ENCODE measurements at regions not wholly inside any gene's neighbourhood (a gene's known extent, or its start where the extent isn't known, plus 50 kb on each side); places are given as distances from the start of the nearest gene placed in this dataset.
"Not testable (repeated sequence)": the region's sequence is repeated elsewhere in the genome, so short reads cannot be mapped to it uniquely, and the experiment has no call there.

DNA sequence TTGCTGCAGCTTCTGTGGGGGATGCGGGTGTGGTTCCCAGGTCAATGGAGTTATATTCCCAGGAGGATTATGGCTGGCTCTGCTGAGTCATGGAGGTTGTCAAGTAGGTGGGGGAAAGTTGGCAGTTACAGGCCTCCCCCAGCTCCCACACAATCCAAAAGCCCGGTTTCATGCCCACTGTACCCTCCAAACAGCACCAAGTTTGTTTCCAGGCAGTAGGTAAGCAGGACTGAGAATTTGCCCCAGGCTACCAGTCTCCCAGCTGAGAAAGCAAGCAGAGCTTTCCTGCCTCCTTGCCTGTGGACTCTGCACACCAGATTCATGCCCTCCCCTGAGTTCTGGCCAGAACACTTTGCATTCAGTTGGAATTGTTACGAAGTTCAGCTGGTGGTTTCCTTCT is 578.2 kb downstream of the MEI4 start:
- no peak for DNase-seq (ENCODE audit: low read depth)

DNA sequence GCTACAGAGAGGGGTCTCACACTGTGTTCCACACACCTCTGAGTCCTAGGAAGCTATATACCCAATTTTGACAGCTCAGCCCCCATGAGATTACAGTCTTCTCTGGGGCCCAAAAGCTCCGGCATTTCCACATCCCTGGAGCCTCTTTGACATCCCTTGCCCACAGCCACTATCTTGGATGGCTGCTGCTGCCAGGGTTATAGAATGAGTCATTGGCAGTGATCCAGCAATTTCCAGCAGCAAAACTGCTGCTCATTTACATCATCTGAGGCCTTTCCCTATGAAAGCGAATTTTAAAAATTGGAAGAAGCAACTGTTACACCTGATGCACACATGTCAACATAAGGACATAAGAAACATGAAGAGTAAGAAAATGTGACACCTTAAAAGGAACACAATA is 590.7 kb downstream of the MEI4 start:
- DNase-seq (ENCODE audit: low read depth): peak; percentile 8

DNA sequence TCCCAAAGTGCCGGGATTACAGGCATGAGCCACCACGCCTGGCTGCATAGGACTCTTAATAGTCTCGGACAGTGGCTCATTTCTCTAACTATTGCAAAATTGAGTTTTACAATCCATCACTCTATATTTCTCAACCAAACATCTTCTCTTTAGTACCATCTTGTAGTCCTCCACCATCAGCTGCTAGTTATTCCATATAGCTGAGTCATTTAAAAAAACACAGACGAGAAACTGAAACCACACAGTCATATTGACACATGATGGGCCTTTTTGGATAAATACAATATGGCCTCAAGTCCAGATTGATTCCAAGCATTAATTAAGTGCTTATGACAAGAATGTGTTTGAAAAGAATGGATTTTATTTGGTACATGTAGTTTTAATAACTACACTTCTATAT is 599.1 kb downstream of the MEI4 start:
- DNase-seq (ENCODE audit: low read depth): no peak

DNA sequence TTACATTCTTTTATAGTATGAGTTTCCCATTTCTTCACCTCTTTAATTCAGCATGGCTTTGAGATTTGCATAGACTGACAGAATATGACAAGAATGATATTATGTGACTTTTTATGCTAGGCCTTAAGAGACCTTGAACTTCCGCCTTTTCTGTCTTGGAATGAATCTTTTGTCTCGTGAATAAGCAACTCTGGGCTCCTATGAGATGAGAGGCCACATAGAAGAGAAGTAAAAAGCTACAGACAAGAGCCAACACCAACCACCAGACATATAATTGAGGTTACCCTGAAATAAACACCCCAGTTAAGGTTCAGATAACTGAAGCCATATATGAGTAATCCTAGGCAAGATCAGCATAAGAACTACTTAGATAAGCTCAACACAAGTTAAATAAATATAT is 600.8 kb downstream of the MEI4 start:
- no peak for DNase-seq (ENCODE audit: low read depth)

DNA sequence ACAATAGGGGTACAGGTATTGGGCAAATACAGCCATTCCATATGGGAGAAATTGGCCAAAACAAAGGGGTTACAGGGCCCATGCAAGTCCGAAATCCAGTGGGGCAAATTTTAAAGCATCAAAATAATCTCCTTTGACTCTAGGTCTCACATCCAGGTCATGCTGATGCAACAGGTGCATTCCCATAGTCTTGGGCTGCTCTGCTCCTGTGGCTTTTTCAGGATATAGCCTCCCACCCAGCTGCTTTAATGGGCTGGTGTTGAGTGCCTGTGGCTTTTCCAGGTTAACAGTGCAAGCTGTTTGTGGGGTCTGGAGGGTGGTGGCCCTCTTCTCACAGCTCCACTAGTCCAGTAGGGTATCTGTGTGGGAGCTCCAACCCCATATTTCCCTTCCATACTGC is 607.1 kb downstream of the MEI4 start:
- no peak for DNase-seq (ENCODE audit: low read depth)

DNA sequence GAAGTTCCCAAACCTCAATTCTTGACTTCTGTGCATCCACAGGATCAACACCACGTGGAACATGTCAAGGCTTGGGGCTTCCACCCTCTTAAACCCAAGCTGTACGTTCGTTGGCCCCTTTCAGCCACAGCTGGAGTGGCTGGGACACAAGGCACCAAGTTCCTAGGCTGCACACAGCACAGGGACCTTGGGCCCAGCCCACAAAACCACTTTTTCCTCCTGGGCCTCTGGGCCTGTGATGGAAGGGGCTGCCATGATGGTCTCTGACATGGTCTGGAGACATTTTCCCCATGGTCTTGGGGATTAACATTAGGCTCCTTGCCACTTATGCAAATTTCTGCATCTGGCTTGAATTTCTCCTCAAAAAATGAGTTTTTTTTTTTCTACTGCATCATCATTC is 606.9 kb upstream of the IRAK1BP1 start:
- DNase-seq (ENCODE audit: low read depth): not testable (repeated sequence)

DNA sequence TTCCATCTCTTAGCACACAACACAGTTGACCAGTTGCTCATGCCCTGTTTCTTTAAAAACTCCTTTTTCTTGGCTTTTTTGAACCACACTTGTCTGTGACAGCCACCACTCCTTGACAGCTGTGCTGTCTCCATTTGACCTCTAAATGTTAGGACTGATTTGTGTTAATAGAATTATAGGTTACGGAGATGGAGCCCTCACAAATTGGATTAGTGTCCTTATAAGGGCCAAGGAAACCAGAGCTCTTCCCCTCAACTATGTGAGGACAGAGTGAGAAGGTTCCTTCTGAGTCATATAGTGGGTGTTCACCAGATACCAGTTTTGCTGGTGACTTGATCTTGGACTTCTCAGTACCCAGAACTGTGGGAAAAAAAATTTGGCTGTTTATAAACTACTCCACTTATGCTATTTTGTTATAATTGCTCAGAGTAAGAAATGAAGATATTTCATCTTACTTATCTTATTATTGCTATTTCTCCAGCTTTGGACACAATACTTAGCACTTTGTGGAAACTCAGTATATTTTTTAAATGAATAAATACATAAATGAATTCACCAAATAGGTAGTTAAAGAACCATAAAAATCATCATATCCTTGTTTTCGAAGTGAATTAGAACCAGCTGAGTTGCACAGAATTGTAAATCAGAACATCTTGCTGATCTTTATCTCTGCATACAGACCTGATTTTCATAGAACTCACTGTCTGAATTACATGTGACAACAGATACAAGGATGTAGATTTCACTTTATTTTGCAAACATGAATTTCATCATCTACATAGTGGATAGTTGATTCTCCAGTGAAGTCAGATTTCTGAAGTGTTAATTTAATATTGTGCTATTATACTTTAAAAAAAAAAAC is 598.5 kb upstream of the IRAK1BP1 start:
- no peak for DNase-seq (ENCODE audit: low read depth)

DNA sequence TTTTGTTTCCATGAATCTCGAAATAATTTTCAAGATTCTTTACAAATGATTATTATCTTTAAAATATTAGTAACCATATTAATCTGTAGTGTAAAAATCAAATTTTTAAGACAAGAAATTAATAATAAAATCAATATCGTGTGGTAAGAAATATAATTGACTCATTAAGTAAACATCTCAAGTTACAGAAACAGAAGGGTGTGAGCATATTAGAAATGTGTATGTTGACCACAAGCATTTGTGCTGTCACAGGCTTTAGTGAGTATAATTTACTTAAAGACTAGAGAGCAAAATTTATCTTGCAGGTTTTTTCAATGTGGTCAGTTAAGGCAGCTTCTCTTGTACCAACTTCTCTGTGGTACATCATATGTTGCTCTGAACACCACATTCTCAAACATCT is 566.5 kb upstream of the IRAK1BP1 start:
- no peak for DNase-seq (ENCODE audit: low read depth)

DNA sequence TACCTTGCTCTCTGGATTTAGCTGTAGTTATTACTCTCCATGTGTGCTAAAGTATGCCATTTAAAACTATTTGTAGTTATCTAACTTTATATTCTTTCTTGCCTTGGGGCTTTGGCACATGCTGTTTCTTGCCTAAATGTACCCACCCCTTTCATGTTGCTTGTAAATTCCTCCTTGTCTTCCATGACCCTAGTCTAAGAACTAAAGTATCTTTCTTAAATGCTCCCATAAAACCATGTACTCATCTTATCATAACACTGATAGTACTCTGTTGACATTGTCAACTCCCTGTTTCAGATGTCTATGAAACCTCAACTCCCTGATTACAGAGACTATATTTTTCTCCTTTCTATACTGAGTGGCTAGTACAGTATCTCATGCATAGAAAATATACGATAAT is 564.9 kb upstream of the IRAK1BP1 start:
- no peak for DNase-seq (ENCODE audit: low read depth)

DNA sequence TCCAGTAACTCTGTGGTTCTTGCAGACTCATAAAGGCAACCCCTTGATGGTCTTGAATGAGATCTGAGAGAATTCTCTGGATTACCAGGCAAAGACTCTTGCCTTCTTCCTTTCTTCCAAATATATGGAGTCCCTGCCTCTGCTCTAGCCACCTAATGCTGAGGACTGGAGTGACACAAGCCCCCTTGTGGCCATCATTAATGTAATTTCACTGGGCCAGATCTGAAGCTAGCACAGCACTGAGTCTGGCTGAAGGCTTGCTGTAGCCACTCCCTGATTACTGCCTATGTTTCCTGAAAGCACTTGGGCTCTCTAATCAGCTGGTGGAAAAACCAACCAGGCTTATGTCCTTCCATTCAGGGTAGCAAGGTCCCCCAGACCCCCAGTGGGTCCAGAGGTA is 559.3 kb upstream of the IRAK1BP1 start:
- no peak for DNase-seq (ENCODE audit: low read depth)

DNA sequence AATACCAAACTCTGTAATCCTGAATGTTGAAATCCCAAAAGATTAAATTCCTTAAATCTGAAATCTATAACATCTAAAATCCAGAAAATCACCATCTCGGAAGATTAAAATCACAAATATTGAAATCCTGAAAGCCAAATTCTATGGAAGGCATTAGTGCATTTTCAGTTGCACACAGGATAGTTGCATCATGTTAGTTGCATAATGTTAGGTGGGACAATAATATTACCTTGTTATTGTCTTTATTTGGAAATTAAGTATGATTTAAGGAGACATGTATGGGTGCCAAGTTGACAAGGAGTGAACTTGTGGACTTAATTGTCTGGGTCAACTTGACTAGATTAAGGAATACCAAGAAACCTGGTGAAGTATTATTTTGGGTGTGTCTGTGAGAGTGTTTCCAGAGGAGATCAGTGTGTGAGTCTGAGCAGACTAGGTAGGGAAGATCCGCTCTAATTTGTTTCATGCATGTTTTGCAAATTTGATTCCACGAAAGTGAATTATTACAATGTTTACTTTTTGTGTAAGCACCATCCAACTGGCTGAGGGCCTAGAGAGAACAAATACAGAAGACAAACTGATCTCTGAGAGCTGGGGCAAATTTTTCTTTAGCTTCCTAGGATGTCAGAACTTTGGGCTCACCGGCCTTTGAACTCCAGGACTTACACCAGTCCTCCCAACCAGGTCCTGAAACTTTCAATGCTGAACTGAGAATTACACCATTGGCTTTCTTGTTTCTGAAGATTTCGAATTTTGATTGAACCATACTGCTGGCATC is 545.1 kb upstream of the IRAK1BP1 start:
- DNase-seq (ENCODE audit: low read depth): no peak

DNA sequence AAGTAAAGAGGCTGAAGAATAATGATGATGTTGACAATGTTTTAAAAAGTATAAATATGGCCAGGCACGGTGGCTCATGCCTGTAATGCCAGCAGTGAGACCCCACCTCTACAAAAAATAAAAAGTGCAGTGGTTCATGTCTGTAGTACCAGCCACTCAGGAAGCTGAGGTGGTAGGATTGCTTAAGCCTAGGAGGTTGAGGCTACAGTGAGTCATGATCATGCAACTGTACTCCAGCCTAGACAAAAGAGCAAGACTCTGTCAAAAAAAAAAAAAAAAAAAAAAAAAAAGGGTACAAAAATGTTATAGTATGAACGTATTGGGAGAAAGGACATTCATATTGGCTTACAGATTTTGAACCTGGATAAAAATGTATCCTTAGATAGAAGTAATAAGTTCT is 543.1 kb upstream of the IRAK1BP1 start:
- DNase-seq (ENCODE audit: low read depth): no peak

DNA sequence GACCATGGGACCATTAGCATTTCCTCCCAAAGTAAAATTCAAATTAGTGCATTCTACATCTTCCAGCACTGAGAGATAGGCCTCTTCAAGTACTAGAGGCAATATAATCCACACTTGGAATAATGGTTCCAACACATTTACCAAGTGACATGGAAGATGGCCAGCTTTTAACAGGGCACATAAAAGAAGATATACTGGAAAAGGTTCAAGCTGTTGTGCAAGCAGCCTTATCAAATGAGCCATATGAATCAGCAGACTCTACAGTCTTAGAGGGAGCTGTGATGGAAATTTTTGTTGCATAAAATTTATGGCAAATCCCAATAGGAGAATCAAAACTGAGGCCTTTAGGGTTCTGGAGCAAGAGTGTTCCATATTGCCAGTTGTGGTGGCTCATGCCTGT is 526.6 kb upstream of the IRAK1BP1 start:
- no peak for DNase-seq (ENCODE audit: low read depth)

DNA sequence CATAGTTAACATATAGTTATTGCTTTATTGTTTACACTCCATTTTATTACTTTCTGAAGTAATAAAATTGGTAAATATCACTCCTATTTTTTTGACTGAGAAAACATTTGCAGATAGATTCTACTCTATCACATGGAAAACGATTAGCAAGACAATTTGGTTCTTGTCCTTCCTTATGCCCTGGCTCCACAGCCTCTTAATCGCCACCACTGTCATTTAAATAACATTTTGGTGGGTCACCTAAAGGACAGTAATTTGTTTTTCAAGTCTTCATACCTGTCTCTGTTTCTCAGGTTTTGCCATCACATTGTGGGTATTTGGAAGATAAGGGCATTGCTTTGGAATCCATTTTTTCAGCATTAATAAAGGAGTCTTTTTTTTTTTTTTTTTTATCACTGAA is 521.5 kb upstream of the IRAK1BP1 start:
- no peak for DNase-seq (ENCODE audit: low read depth)

DNA sequence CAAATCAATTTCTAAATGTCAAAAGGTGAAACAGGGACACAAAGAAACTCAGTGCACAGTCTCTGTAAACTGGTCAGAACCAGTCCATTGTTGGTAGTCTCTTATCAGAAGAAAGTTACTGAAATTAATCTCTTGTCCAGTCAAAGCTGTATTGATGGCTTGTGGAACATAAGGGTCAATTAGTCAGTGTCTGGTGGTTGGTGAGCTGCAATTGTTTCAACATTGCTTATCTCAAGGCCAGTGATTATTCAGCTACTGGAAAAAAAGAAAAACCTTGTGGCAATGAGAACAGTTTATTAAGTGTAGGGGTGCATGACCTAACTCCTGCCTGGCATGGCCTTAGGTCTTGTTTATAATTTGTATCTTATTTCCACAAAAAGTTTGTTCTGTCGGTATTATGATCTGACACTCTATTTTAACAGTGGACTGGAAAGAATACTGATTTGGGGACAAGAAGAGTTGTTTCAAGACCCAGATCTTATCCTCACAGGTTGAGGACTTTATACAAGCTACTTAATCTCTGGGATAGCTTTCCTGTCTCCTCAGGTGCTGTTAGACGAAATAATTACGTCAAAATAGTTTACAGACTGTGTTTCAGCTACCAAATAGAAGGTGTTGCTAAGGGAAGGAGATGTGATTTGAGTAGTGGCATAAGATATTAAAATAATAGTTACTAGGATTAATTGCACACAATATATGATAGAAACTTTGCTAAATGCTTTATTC is 520.0 kb upstream of the IRAK1BP1 start:
- no peak for DNase-seq (ENCODE audit: low read depth)

DNA sequence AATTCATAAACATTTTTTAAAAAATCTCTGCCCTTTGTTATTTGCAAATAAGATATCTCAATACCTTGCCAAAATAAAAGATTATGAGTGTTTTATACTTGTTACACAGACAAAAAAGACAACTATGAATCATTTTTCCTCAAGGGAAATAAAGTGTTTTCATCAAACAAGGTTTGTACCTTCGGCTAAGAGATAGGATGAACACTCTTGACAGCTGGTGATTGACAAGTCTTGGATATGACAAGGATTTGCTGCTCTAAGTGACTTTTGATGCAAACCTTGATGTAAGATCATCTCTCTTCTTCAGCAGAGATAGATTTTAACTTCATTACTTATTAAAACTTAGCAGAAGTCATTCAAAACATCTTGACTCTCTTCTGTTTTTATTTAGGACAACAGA is 514.3 kb upstream of the IRAK1BP1 start:
- no peak for DNase-seq (ENCODE audit: low read depth)

DNA sequence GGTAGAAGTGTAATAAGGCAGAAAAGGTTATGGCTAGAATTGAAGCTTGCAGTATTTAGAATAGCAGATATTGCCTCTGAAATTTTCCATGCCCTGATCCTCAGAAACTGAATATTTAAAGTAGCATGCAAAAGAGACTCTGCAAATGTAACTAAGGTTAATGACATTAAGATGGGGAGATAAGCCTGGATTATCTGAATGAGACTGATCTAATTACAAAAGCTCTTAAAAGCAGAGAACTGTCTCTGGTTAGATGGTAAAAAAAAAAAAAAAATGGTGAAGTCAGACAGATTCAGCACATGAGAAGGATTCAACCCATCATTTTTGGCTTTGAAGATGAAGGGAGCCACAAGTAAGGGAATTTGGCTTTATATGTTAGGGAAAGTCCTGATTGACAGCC is 503.7 kb upstream of the IRAK1BP1 start:
- no peak for DNase-seq (ENCODE audit: low read depth)

DNA sequence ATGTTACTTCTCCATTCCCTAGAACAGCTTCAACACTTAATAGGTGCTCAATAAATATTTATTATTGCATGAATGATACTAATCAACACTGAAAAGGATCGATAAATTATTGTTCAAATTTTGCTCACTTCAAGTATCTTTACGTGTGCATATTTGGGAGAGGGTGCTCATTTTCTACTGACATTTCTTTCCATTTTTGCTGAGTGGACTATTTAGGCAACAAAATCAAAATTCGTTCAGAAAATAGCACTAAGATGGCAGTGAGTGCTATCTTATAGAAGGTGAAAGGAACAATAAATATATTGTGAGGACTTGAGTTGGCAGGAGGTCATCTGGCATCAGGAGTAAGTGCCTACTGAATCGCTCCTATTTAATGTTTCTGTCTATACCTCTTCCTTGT is 501.9 kb upstream of the IRAK1BP1 start:
- DNase-seq (ENCODE audit: low read depth): no peak

DNA sequence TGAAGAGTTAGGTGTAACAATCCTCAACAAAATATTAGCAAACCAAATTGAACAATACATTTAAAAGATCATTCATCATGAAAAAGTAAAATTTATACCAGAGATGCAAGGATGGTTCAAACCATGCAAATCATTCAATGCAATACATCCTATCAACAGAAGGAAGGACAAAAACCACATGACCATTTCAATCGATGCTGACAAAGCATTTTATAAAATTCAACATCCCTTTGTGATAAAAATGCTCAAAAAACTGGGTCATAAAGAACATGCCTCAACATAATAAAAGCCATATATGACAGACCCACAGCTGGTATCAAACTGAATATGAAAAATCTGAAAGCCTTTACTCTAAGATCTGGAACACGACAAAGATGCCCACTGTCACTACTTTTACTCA is 490.3 kb upstream of the IRAK1BP1 start:
- no peak for DNase-seq (ENCODE audit: low read depth)

DNA sequence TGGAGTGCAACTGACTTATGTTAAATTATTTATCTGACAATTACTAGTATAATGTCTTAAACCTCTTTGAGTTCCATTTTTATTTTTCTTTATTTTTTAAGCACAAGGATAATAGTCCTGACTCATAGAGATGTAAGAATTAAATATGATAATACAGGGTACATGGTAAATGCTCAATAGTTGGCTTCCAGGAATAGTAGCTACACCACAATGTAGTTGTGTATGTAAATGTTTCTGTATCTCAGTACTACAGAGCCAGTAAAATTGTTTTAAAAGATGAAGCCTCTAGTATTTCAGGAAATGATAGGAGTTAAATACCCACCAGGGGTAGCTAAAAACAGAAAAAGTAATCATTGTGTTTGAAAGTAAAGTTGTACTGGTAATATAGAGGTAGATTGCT is 487.4 kb upstream of the IRAK1BP1 start:
- DNase-seq (ENCODE audit: low read depth): no peak

DNA sequence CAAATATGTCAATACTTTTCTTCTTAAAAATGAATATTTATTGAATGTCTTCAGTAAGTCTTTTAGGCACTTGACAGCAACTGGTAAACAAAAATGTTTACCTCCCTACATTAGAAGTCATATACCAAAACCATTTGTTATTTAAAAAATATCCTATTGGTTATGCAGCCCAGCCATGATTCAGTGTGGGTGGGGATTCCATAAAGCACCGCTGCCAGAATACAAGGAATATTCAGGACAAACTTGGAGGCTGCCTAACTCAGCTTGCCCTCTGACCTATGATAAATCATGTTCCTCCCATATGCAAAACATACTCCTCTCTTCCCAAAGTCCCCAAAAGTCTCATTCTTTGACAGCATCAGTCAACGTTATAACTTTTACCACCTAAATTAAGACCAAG is 486.8 kb upstream of the IRAK1BP1 start:
- no peak for DNase-seq (ENCODE audit: low read depth)

DNA sequence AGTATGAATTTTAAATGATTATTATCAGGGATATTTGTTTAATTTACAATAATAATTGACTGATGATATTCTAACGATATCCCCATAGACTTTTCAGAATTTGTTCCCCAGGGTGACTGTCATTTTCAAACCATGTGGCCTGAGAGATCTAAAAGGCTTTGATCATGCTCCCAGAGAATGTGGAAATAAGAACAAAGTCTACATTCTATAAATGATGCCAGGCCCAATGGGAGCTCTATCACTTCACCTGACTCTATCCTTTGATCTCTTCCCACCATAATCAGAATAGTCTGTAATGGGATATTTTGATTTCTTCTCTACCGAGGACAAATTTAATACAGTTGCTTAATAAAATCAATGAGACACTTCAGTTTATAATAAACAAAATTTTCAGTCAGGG is 483.4 kb upstream of the IRAK1BP1 start:
- DNase-seq (ENCODE audit: low read depth): no peak

DNA sequence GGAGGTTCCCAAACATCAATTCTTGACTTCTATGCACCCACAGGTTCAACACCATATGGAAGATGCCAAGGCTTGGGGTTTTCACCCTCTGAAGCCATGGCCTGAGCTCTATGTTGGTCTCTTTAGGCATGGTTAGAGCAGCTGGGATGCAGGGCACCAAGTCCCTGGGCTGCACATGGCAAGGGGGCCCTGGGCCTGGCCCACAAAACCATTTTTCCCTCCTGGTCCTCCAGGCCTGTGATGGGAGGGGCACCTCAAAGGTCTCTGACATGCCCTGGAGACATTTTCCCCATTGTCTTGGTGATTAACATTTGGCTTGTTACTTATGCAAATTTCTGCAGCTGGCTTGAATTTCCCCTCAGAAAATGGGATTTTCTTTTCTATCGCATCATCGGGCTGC is 480.5 kb upstream of the IRAK1BP1 start:
- not testable (repeated sequence) for DNase-seq (ENCODE audit: low read depth)
